GM12864 (cell line): ENCODE measurements at regions not wholly inside any gene's neighbourhood (a gene's known extent, or its start where the extent isn't known, plus 50 kb on each side); places are given as distances from the start of the nearest gene placed in this dataset.
"Not testable (repeated sequence)": the region's sequence is repeated elsewhere in the genome, so short reads cannot be mapped to it uniquely, and the experiment has no call there.

Experiments used
- DNase-seq: peaks from one replicate; pipeline ENCODE4 v3.0.0-alpha.2; 2011; ENCODE audit warnings: low read depth
- H3K4me3 ChIP-seq: 2 replicates; pipeline ENCODE4 v1.5.1; 2011; ENCODE audit warnings: mild to moderate bottlenecking, low read depth, low read length, control low read depth
- TF ChIP-seq, protein P1 (sequence below): IDR thresholded peaks from 2 replicates; pipeline ENCODE4 v1.5.1; 2011; ENCODE audit warnings: low read depth, mild to moderate bottlenecking, moderate library complexity, low read length, control low read depth, inconsistent platforms; ENCODE audit errors: missing control alignments

DNA sequence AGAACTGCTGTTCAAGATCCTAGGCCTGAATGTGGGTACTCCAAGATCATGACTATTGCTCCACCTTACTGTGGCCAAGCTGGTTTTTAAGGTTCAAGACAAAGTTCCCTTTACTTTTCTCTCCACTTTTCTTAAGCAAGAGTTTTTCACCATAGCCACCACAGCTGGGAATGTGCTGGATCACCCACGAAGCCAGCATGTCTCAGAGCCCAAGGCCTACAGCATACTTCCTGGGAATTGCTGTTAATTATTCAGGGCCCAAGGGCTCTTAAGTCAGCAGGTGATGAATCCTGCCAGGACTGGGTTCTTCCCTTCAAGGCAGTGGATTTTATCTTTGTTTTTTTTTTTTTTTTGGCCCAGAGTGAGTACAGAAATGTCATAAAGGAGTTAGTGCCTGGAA lies 149.4 kb upstream of the TUSC1 start:
- TF ChIP-seq, protein P1, sequence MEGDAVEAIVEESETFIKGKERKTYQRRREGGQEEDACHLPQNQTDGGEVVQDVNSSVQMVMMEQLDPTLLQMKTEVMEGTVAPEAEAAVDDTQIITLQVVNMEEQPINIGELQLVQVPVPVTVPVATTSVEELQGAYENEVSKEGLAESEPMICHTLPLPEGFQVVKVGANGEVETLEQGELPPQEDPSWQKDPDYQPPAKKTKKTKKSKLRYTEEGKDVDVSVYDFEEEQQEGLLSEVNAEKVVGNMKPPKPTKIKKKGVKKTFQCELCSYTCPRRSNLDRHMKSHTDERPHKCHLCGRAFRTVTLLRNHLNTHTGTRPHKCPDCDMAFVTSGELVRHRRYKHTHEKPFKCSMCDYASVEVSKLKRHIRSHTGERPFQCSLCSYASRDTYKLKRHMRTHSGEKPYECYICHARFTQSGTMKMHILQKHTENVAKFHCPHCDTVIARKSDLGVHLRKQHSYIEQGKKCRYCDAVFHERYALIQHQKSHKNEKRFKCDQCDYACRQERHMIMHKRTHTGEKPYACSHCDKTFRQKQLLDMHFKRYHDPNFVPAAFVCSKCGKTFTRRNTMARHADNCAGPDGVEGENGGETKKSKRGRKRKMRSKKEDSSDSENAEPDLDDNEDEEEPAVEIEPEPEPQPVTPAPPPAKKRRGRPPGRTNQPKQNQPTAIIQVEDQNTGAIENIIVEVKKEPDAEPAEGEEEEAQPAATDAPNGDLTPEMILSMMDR = no peak
- DNase-seq = no peak
- no peak overlapping the region for H3K4me3 ChIP-seq

DNA sequence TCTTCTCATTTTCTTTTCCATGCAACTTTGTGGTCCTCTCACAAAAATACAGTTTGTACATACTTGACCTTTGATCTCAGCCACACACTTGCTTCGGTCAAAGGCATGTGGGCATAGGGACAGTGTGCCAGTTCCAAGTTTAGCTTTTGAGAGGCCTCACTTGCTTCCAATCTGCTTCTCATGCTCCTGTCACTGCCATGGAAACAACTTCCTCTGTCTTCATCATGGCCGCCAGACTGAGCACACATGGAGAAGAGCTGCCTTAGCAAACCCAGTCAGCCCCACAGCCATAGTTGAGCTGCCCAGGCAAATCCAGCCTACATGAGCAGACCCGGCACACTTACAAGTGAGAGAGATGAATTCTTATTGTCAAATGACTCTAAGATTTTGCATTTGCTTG lies 138.2 kb upstream of the TUSC1 start:
- no peak for DNase-seq
- TF ChIP-seq, protein P1 = no peak
- H3K4me3 ChIP-seq = no peak overlapping the region

DNA sequence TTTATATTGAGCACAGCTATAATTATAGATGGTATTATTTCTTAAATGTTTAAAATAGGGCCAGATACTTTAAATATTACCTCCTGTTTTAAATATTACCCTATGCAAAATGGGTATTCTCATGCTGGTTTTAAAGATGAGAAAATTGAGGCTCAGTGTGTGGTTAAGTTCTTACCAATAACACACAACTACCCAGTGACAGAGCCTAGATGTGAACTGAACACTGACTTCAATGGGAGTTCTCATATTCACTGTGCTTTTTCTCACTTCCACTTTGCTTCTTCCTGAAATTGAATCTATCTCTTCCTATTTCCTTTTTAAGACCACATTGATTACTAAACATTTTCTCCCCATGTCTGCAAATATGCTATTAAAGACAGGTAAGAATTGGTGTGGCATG lies 135.8 kb upstream of the TUSC1 start:
- TF ChIP-seq, protein P1 = no peak
- H3K4me3 ChIP-seq = no peak overlapping the region
- DNase-seq = no peak

DNA sequence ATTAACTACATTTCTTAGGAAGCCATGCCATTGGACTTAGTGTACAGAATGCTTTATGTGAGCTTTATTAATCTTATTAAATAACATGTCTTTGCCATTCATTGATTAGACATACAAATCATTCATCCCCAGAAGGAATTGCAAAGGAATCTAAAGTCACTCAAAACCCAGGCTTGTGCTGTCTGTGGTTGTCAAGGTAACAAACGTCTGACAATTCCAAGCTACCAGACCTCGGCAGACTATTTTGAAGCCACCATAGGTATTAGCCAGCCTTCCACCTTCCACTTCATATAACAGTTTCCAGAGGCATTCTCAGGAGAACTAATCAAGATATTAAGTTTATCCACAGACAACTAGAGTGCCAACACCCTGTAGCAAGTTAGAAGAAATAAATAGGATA lies 135.2 kb upstream of the TUSC1 start:
- H3K4me3 ChIP-seq = no peak overlapping the region
- no peak for DNase-seq
- TF ChIP-seq, protein P1 = no peak

DNA sequence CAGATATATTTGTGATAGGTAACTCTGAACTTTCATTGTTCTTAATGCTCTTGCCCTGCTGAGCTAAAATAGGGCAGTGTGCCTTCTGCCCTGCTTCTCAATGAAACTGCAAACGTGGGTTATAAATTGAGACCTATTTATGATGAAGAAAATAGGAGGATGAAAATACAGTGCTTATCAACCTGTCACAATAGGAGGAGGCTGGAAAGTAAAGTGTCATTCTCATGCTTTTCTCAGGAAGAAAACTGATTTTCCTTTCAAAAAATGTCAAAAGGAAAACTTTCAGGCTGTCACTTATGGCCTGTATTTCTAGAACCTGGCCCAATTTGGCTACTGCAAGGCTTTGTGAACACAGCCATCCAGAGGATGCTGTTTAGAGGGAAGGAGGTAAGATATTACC lies 130.3 kb upstream of the TUSC1 start:
- DNase-seq = no peak
- TF ChIP-seq, protein P1 = no peak
- H3K4me3 ChIP-seq = no peak overlapping the region

DNA sequence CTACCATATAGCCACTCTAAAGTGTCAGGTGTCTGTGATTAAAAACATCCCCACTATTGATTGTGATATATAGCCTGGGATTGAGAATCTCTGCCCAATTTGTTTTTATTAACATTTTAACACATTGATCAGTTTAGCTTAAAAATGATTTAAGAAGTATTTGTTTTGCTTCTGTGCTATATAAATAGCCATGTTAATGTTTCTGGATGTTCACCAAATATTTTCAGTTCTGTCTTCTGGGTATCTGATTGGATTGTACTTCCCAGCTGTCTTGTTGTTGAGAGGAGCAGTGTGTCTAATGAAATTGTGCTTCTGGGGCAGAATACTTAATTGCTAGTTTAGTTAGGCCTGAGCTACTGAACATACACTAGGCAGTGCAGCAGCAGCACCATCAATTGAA lies 126.6 kb upstream of the TUSC1 start:
- no peak for DNase-seq
- TF ChIP-seq, protein P1 = no peak
- no peak overlapping the region for H3K4me3 ChIP-seq

DNA sequence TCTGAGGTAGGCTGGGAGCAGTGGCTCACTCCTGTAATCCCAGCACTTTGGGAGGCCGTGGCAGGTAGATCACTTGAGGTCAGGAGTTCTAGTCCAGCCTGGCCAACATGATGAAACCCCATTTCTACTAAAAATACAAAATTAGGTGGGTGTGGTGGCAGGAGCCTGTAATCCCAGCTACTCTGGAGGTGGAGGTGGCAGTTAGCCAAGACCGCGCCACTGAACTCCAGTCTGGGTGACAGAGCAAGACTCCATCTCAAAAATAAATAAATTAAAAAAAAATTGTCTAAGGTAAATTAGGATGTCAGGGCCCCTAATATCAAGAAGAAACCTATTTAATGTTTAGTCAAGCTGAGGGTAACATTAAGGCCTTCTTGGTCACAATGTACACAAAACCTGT lies 123.7 kb upstream of the TUSC1 start:
- not testable (repeated sequence) for DNase-seq

DNA sequence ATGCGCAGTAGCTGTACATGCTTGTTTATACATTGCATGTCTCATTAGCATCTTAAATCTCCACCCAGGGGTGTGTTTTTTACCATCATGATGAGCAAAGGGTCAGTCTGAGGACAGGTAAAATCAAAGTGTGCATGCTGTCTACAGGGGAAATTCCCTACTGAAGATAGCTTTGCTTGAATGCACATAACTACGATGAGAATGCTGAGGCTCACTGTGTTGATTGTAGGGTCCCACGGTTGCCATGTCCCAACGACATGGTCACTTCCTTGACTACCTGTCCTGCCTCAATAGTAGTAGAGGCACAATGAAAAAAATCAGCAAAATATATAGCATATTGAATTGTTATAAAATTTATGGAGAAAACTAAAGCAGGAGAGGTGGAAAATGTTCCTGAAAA lies 95.6 kb upstream of the TUSC1 start:
- TF ChIP-seq, protein P1 = no peak
- DNase-seq = no peak
- no peak overlapping the region for H3K4me3 ChIP-seq

More for the DNA sequence above, 123.7 kb upstream of the TUSC1 start:
- H3K4me3 ChIP-seq = not testable (repeated sequence)
